Endothelial cell of umbilical vein (primary cell): ENCODE measurements at regions not wholly inside any gene's neighbourhood (a gene's known extent, or its start where the extent isn't known, plus 50 kb on each side); places are given as distances from the start of the nearest gene placed in this dataset.

Source experiments
- EZH2 ChIP-seq: IDR thresholded peaks from 2 replicates; pipeline ENCODE4 v1.6.1; 2012; ENCODE audit warnings: borderline replicate concordance, low read depth, mild to moderate bottlenecking, moderate library complexity, low read length, inconsistent platforms; ENCODE audit not compliant: severe bottlenecking
- FOS ChIP-seq: IDR thresholded peaks from 2 replicates; pipeline ENCODE4 v1.6.1; 2011; ENCODE audit warnings: mild to moderate bottlenecking, low read length, moderate library complexity, borderline replicate concordance; ENCODE audit not compliant: insufficient read depth
- GATA2 ChIP-seq: IDR thresholded peaks from 2 replicates; pipeline ENCODE4 v1.7.0; 2011; ENCODE audit warnings: low read depth, mild to moderate bottlenecking, moderate library complexity, mixed read lengths, low read length; ENCODE audit not compliant: insufficient read length, insufficient read depth
- JUN ChIP-seq: IDR thresholded peaks from 2 replicates; pipeline ENCODE4 v1.6.1; 2011; ENCODE audit warnings: borderline replicate concordance, low read depth; ENCODE audit not compliant: insufficient read length, insufficient read depth
- MYC ChIP-seq: IDR thresholded peaks from one replicate; pipeline ENCODE4 v1.6.1; 2011; ENCODE audit warnings: mild to moderate bottlenecking, low read depth, low read length
- POLR2A ChIP-seq: IDR thresholded peaks from 2 replicates; pipeline ENCODE4 v1.6.1; 2012; ENCODE audit warnings: low read depth, mild to moderate bottlenecking, control low read depth, low read length
- POLR2AphosphoS5 ChIP-seq: IDR thresholded peaks from 2 replicates; pipeline ENCODE4 v1.6.1; 2012; ENCODE audit warnings: low read depth, mild to moderate bottlenecking, control low read depth, low read length, moderate library complexity; ENCODE audit not compliant: insufficient read depth
- TF ChIP-seq, protein P1 (sequence below), 2 donors: IDR thresholded peaks; 1 replicate in 1 of 2; 2 replicates in 1 of 2; pipeline ENCODE4 v1.5.1; 2011; ENCODE audit warnings: low read length in 2 of 2, mild to moderate bottlenecking in 2 of 2, moderate library complexity in 2 of 2, control low read depth in 1 of 2, inconsistent platforms in 1 of 2, low read depth in 1 of 2; ENCODE audit not compliant: insufficient read depth in 1 of 2; ENCODE audit errors: extremely low read depth in 1 of 2
- TF ChIP-seq, protein P2 (sequence below): IDR thresholded peaks from 2 replicates; pipeline ENCODE4 v1.6.1; 2011; ENCODE audit not compliant: insufficient read depth, insufficient read length

DNA sequence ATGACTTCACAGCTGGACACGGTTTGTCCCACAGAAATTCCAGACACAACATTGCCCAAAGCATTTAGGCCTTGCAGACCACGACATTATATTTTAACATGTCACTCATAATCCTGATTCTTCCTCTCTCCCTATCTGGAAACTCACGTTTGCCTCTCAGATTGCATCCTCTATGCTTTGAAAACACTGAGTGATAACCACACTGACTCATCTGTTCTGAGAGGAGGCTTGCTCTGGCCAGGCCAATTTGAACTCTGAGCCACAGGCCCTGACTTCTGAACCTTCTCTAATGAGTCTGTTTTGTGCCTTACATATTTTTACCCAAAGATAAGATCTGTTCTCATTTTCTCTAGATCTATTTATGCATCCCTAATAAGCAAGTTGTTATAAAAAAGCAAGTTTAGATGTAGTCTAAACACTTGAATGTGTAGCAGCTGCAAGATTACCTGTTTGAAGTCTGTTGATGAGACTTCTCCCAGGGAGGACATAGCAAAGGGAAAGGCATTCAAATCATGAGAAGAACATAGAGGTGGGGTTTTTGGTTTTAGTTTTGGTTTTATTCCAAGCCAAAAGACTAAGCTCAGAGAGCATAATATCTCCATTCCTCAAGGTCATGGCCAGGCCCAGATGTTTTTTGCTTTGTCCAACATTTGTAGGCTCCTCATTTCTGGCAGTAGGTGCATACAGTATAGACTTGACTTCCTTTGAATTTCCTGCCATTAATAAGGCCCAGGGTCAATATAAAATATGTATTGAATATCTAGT lies 234.4 kb upstream of the LRTM1 start:
- no peak for TF ChIP-seq GATA2
- TF ChIP-seq, protein P1, sequence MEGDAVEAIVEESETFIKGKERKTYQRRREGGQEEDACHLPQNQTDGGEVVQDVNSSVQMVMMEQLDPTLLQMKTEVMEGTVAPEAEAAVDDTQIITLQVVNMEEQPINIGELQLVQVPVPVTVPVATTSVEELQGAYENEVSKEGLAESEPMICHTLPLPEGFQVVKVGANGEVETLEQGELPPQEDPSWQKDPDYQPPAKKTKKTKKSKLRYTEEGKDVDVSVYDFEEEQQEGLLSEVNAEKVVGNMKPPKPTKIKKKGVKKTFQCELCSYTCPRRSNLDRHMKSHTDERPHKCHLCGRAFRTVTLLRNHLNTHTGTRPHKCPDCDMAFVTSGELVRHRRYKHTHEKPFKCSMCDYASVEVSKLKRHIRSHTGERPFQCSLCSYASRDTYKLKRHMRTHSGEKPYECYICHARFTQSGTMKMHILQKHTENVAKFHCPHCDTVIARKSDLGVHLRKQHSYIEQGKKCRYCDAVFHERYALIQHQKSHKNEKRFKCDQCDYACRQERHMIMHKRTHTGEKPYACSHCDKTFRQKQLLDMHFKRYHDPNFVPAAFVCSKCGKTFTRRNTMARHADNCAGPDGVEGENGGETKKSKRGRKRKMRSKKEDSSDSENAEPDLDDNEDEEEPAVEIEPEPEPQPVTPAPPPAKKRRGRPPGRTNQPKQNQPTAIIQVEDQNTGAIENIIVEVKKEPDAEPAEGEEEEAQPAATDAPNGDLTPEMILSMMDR (IDR thresholded peaks at IDR 0.05; ENCODE audit: extremely low read depth in 1 of 2, insufficient read depth in 1 of 2, low read depth in 1 of 2, low read length in 2 of 2) = no peak
- TF ChIP-seq POLR2A = no peak
- no peak for TF ChIP-seq FOS
- no peak for TF ChIP-seq POLR2AphosphoS5
- TF ChIP-seq MYC = no peak
- no peak for TF ChIP-seq JUN
- TF ChIP-seq EZH2 = no peak
- TF ChIP-seq, protein P2, sequence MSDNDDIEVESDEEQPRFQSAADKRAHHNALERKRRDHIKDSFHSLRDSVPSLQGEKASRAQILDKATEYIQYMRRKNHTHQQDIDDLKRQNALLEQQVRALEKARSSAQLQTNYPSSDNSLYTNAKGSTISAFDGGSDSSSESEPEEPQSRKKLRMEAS = no peak
